Upper lobe of right lung (tissue), 1 donor: ENCODE measurements at regions not wholly inside any gene's neighbourhood (a gene's known extent, or its start where the extent isn't known, plus 50 kb on each side); places are given as distances from the start of the nearest gene placed in this dataset.

ENCODE experiments used
- ATAC-seq: fragments of 200-7000 bp; cut with Tn5 transposase; one replicate; pipeline ENCODE4 v1.9.1; 2020; ENCODE audit warnings: mild to moderate bottlenecking, moderate library complexity
- DNase-seq: peaks from one replicate; pipeline ENCODE4 v3.0.0-alpha.2; 2020
- H3K27ac ChIP-seq: fragments of 200-600 bp; one replicate; pipeline ENCODE4 v1.8.0; 2022
- H3K27me3 ChIP-seq: fragments of 200-600 bp; one replicate; pipeline ENCODE4 v1.8.0; 2022; ENCODE audit warnings: mild to moderate bottlenecking
- H3K36me3 ChIP-seq: fragments of 200-600 bp; one replicate; pipeline ENCODE4 v1.8.0; 2022
- H3K4me1 ChIP-seq: fragments of 200-600 bp; one replicate; pipeline ENCODE4 v1.8.0; 2022
- H3K4me3 ChIP-seq: fragments of 200-600 bp; one replicate; pipeline ENCODE4 v1.8.0; 2022; ENCODE audit warnings: mild to moderate bottlenecking
- H3K9me3 ChIP-seq: fragments of 200-600 bp; one replicate; pipeline ENCODE4 v1.8.0; 2022
- intact Hi-C: fragments of 100-400 bp; cut with DNase I; formaldehyde crosslinking; loops from one replicate; pipeline ENCODE4 v1.11.0; 2022
- TF ChIP-seq, protein P1 (sequence below): fragments of 200-600 bp; IDR thresholded peaks from one replicate; pipeline ENCODE4 v1.8.0; 2022; ENCODE audit warnings: antibody characterized with exemption
- donor health status: DM: no; HTN: yes; CAD: no; lungs with severe emphysema.

DNA sequence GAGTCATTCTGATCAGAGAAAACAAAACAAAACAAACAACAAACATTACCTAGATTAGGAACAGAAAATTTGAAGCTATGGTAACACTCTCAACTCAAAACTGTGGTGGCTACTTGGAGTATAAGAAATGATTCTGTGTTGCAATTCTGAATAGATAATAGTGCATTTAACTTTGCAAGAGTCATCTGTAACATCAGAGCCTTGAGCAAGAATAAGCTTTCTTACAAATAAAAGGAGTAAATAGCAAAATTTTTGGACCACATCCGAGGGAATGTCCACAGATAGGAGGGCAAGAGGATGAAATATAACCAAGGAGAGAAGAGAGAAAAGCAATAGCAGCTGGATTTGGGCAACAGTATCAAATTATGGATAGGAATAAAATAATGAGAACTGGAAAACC lies 1090.6 kb downstream of the SLC6A15 start:
- Histone ChIP-seq H3K4me3 (no peak overlapping the region), H3K36me3 (no peaks in the 10 kb centered on the region), H3K27me3 (no peaks in the 10 kb centered on the region), H3K9me3 (no peaks in the 10 kb centered on the region), H3K27ac (no peak overlapping the region), H3K4me1 (no peaks in the 10 kb centered on the region)
- intact Hi-C loops: no loop called here
- DNase-seq (no peak), ATAC-seq (no peak)
- TF ChIP-seq, protein P1, sequence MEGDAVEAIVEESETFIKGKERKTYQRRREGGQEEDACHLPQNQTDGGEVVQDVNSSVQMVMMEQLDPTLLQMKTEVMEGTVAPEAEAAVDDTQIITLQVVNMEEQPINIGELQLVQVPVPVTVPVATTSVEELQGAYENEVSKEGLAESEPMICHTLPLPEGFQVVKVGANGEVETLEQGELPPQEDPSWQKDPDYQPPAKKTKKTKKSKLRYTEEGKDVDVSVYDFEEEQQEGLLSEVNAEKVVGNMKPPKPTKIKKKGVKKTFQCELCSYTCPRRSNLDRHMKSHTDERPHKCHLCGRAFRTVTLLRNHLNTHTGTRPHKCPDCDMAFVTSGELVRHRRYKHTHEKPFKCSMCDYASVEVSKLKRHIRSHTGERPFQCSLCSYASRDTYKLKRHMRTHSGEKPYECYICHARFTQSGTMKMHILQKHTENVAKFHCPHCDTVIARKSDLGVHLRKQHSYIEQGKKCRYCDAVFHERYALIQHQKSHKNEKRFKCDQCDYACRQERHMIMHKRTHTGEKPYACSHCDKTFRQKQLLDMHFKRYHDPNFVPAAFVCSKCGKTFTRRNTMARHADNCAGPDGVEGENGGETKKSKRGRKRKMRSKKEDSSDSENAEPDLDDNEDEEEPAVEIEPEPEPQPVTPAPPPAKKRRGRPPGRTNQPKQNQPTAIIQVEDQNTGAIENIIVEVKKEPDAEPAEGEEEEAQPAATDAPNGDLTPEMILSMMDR: no peak

DNA sequence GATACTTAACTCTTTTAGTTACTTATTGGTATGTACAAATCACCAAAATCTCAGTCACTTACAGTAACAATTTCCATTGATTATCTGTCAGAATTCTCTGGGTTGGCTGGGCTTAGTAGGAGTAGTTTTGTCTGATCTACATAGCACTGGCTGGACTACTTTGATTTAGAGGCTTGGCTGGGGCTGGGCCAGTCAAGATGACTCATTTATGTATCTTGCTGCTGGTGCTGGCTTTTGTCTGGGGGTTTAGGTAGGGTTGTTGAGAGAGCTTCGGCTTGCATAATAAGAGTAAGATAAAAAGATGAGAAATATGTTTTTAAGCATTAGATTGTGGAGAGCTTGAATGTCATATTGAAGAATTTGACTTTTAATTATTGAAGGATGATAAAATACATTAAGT lies 1093.7 kb downstream of the SLC6A15 start:
- H3K9me3 ChIP-seq: no peaks in the 10 kb centered on the region
- ATAC-seq (no peak), DNase-seq (no peak)
- TF ChIP-seq, protein P1: no peak
- H3K4me1 ChIP-seq: no peaks in the 10 kb centered on the region
- no peaks in the 10 kb centered on the region for H3K27me3 ChIP-seq
- no peaks in the 10 kb centered on the region for H3K36me3 ChIP-seq
- no peak overlapping the region for H3K4me3 ChIP-seq
- H3K27ac ChIP-seq: no peak overlapping the region
- intact Hi-C loops: no loop called here

DNA sequence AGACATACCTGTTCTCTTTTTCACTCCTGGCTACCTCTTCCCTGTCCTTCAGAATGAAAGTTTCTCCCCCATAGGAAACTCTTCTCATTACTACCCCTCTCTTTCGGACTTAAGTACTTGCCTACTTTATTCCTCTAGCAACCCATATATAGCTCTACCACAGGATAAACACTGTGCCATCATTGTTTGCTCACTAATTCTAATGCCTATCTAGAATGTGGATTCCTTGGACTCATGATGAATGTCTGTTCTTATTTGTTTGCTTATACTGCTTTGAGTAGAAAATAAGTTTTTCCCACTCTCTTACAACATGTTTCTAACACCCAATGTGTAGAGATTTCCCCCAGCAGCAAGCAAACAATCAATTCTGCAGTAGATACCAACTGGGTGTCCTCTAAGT lies 1094.9 kb downstream of the SLC6A15 start:
- no peaks in the 10 kb centered on the region for H3K27me3 ChIP-seq
- TF ChIP-seq, protein P1: no peak
- H3K27ac ChIP-seq: no peak overlapping the region
- ATAC-seq: no peak
- no peaks in the 10 kb centered on the region for H3K36me3 ChIP-seq
- H3K4me3 ChIP-seq: no peak overlapping the region
- H3K4me1 ChIP-seq: no peaks in the 10 kb centered on the region
- H3K9me3 ChIP-seq: no peaks in the 10 kb centered on the region
- DNase-seq: no peak
- intact Hi-C loops: no loop called here

DNA sequence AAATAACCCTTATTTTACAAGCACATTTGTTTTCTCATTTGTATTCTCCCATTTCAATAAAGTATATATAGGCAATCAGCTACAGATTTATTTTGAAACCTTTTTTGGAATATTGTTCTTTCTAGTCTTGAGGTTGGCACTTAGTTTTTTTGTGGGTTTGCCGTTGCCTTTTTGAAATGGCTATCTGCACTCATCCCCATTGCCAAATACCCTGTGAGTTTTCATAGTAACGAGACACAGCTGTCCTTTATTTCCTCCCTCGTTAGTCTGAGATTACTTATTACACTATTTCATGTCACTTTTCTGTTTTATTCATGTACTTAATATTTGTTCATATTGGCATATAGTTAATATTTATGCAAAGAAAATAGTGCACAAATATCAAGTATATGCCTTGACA lies 1104.0 kb downstream of the SLC6A15 start:
- no peak for ATAC-seq
- TF ChIP-seq, protein P1: no peak
- H3K27me3 ChIP-seq: no peaks in the 10 kb centered on the region
- DNase-seq: no peak
- no peak overlapping the region for H3K27ac ChIP-seq
- no peaks in the 10 kb centered on the region for H3K9me3 ChIP-seq
- intact Hi-C loops: no loop called here
- no peaks in the 10 kb centered on the region for H3K4me1 ChIP-seq
- no peak overlapping the region for H3K4me3 ChIP-seq
- no peaks in the 10 kb centered on the region for H3K36me3 ChIP-seq

DNA sequence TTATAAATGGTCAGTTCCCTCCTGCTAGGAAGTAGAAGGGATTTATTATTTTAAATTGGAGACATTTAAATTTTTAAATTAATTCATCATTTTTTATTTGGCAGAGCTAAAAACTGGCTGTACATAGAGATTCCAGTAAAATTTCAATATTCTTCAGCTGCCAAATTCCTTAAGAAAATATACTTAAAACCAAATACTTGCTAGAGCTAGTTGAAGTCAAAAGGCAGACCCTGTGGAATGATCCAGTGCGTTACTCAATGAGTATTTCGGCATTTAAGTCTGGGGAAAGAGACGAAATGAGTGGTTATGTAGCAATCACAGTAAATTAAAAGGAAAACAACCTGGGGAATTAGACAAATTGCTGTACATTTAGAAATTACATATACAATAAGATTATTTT lies 1104.7 kb downstream of the SLC6A15 start:
- Histone ChIP-seq H3K36me3 (no peaks in the 10 kb centered on the region), H3K4me3 (no peak overlapping the region), H3K4me1 (no peaks in the 10 kb centered on the region), H3K9me3 (no peaks in the 10 kb centered on the region), H3K27ac (no peak overlapping the region), H3K27me3 (no peaks in the 10 kb centered on the region)
- intact Hi-C loops: no loop called here
- TF ChIP-seq, protein P1: no peak
- DNase-seq (no peak), ATAC-seq (no peak)

DNA sequence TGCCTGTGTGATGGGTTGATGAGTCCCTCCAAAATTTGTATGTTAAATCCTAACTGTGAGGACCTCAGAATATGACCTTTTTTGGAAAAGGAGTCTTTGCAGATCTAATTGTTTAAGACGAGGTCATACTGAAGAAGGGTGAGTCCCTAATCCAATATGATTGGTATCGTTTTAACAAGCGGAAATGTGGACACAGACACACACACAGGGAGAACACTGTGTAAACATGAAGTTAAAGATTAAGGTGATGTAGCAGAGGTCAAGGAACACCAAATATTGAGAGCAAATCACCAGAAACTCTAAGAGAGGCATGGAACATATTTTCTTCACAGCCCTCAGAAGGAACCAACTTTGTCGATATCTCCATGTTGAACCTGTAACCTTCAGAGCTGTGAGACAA lies 1106.7 kb downstream of the SLC6A15 start:
- Histone ChIP-seq H3K27me3 (no peaks in the 10 kb centered on the region), H3K4me3 (no peak overlapping the region), H3K4me1 (no peaks in the 10 kb centered on the region), H3K9me3 (no peaks in the 10 kb centered on the region), H3K27ac (no peak overlapping the region), H3K36me3 (no peaks in the 10 kb centered on the region)
- ATAC-seq (no peak), DNase-seq (no peak)
- intact Hi-C loops: no loop called here
- TF ChIP-seq, protein P1: no peak
